Fibroblast of skin of right quadriceps (primary cell): ENCODE measurements at regions not wholly inside any gene's neighbourhood (a gene's known extent, or its start where the extent isn't known, plus 50 kb on each side); places are given as distances from the start of the nearest gene placed in this dataset.
"Not testable (repeated sequence)": the region's sequence is repeated elsewhere in the genome, so short reads cannot be mapped to it uniquely, and the experiment has no call there.

Experiments
- DNase-seq: peaks from one replicate; pipeline ENCODE4 v3.0.0-alpha.2; 2013

DNA sequence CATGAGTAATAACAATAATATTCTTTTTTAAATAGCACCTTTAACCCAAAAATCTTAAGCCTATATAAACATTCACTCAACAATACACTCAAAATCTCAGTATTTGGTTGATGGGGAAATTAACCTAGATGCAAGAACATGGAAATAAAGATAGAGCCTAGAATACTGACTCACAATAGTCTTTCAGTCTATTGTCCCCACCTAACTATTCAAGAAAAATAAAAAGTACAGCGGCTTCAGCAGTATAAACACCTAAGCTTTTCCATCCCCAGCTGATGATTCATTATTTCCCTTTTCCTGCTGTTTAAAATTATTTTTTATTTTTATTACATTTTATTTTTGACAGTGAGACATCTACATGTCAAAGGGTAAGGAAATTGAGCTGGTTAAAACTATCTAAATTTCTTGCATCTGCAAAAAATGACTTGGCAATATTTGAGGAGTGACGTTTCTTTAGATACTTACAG lies 201.4 kb downstream of the FZD1 start:
- peak; percentile 24 for DNase-seq

DNA sequence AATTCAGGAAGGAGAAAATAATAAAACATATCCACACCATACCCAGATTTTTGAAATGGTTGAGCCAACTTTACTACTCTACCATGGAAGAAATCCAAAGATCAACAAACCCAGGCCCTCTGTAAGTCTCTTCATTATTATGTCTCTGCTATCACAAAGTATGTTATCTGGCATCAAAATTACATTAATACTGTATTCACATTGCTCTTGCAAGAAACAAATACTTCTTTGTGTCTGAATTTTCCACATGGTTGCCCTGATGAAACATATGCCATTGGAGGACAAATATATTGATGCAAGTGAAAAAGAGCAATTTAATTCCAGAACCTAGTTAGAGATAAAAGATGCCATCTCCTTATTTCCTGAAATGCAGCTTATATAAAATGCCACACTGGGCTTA lies 204.0 kb downstream of the FZD1 start:
- DNase-seq: no peak

- DNase-seq: no peak
These were observed 209.4 kb downstream of the FZD1 start for GRCh38 chr7:91473619-91474018.

DNA sequence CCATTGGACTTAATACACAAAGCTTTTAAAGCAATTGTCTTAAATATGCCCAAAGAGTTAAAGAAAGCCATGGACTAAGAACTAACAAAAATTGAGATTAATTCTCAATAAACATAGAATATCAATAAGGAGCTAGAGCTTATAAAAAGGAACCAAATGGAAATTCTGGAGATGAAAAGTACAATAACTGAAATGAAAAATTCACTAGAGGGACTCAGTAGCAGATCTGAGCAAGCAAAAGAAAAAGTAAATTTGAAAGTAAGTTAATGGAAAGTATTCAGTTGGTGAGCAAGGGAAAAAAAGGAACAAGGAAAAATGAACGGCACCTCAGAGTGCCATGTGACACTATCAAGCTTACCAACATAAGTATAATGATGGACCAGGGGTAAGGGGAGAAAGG lies 209.8 kb downstream of the FZD1 start:
- DNase-seq: no peak

DNA sequence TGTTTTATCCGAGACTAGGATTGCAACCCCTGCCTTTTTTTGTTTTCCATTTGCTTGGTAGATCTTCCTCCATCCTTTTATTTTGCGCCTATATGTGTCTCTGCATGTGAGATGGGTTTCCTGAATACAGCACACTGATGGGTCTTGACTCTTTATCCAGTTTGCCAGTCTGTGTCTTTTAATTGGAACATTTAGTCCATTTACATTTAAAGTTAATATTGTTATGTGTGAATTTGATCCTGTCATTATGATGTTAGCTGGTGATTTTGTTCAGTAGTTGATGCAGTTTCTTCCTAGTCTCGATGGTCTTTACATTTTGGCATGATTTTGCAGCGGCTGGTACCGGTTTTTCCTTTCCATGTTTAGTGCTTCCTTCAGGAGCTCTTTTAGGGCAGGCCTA lies 216.2 kb downstream of the FZD1 start:
- DNase-seq: not testable (repeated sequence)

- DNase-seq: no peak
These were observed 227.6 kb downstream of the FZD1 start for GRCh38 chr7:91491868-91492267.

DNA sequence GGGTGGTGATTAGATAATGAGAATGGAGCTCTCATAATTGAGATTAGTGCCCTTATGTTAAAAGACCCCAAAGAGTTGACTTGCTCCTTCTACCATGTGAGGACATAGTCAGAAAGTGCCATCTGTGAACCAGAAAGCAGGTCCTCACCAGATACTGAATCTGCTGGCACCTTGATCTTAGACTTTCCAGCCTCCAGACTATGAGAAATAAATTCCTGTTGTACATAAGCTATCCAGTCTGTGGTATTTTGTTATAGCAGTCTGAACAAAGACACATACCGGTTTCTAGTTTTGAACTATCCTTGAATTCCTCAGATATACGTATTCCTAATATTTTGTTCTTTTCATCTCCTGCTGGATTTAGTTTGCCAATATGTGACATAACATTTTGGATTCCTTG lies 228.1 kb downstream of the FZD1 start:
- DNase-seq: no peak

DNA sequence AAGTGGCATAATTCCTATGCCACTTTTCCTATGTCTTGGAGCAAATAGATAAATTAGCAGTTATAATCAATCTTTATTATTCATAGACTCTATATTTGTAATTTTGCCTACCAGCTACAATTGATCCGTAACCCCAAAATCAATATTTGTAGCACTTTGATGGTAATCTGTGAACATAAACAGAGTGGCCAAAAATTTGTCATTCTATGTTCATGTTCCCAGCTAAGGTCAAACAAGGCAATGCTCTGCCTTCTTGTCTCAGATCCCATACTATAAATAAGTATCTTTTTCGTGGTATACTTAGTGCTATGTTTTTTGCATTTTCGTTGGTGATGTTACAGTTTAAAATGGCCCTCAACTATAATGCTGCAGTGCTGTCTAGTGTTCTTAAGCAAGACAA lies 228.5 kb downstream of the FZD1 start:
- DNase-seq: no peak

GRCh38 chr7:91494450-91494849 lies 230.2 kb downstream of the FZD1 start:
- DNase-seq: no peak

DNA sequence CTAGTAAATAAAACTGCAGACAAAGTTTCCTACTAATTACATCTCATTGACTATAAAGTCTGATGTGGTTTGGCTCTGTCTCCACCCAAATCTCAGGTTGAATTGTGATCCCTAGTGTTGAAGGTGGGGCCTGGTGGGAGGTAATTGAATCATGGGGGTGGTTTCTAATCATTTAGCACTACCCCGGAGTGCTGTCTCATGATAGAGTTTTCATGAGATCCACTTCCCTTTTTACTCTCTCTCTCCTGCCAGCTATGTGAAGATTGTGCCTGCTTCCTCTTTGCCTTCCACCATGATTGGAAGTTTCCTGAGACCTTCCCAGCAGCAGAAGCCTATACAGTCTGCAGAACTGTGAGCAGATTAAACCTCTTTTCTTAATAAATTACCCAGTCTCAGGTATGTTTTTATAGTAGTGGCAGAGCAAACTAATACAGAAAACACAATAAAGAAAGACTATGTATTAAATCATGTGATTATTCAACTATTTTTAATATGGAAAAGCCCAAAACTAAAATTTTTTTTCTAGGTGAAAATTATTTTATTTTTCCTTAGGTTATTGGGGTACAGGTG lies 232.1 kb downstream of the FZD1 start:
- DNase-seq: no peak

GRCh38 chr7:91497277-91497676 lies 233.0 kb downstream of the FZD1 start:
- DNase-seq: not testable (repeated sequence)

DNA sequence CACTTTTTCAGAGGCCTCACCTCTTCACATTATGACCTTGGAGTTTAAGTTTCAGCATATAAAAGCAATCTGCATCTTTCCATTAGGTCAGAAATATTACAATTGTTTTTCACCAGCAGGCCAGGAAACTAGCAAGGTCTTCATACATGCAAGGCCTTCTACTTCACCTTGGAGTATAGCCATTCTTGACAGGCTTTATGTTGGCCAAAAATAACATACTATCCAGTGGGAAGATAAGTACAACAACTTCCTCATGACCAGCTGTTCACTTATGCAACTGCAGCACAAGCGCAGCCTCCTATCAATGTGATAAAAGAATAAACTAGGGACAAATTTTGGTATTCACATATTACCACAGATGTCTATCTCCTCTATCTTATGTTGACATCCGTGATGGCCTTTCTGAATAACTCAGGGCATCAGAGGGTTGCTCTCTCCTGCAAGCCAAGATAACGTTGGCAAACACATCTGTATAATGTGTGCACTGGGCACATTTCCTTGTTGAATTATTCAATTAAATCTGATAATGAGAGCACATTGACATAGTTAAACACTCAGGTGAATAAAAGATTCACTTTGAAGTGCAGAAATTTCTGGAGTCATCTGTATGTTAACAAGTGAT lies 239.8 kb downstream of the FZD1 start:
- DNase-seq: no peak

GRCh38 chr7:91504919-91505318 lies 240.7 kb downstream of the FZD1 start:
- DNase-seq: no peak

DNA sequence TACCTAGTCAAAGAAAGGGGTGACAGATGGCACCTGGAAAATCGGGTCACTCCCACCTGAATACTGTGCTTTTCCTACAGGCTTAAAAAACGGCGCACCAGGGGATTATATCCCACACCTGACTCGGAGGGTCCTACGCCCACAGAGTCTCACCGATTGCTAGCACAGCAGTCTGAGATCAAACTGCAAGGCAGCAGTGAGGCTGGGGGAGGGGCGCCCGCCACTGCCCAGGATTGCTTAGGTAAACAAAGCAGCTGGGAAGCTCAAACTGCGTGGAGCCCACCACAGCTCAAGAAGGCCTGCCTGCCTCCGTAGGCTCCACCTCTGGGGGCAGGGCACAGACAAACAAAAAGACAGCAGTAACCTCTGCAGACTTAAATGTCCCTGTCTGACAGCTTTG lies 242.7 kb downstream of the FZD1 start:
- not testable (repeated sequence) for DNase-seq

GRCh38 chr7:91511861-91512260 lies 247.6 kb downstream of the FZD1 start:
- DNase-seq: not testable (repeated sequence)

DNA sequence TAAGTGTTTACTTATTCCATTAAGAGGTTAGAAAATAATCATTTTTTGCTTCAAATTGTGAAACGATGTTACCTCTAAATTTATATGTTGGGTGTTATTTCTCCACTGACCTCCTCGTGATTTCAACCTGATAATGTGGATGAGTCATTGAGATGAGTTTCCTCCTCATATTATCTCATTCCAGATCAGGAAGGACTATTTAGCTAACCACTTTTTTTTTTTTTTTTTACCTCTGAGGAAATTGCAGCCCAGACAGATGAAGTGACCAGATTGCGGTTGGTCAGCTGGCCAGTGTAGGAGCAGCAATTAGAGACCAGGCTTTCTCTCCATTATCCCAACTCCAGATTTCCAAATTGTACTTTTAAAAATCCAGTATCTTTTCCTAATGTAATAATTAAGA lies 248.7 kb downstream of the FZD1 start:
- DNase-seq: no peak

- DNase-seq: no peak
These were observed 250.4 kb downstream of the FZD1 start for GRCh38 chr7:91514591-91514990.

GRCh38 chr7:91515961-91516360 lies 251.7 kb downstream of the FZD1 start:
- no peak for DNase-seq

GRCh38 chr7:91517201-91517785 lies 253.1 kb downstream of the FZD1 start:
- peak; percentile 12 for DNase-seq

GRCh38 chr7:91518058-91518457 lies 253.8 kb downstream of the FZD1 start:
- DNase-seq: no peak

DNA sequence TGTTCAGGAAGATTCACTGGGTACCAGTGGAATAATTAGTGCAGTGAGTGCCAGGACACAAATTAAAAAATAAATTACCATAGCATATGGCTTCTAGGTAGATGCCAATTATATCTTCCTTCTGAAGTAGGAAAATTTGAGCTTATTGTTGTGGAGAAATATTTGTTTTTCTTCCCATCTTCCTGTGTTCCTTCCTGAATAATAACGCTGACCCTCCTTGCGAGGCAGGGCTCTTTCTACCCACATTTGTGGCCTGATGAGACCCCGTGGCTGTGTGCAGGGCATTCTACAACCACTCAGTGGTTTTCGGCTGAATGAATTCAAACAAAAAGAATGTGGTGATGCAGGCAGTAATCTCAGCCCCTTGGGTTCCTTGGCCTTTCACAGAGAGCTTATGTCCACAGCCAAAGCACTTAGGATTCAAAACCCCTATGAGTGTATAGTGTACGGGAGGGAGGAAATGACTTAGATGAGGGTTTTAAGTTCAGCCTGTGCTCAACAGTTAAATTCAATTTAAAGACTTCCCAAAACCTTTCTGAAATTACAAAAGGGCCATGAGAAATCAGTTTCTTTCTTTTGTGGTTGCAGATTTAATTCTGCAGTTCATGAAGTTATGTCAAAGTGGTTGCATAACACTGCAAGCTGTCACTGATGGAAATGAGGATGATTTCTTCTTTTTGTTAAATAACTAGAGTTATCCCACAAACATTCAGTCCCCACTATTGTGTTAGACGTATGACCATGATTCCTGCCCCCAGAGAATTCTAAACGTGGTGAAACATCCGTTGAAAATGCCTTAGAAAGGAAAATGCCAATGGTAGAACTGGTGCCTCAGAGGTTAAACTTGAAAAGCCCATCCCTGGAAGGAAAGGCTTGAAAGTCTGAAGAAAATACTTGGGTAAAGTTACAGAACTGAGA lies 255.3 kb downstream of the FZD1 start:
- DNase-seq: peak; percentile 63

DNA sequence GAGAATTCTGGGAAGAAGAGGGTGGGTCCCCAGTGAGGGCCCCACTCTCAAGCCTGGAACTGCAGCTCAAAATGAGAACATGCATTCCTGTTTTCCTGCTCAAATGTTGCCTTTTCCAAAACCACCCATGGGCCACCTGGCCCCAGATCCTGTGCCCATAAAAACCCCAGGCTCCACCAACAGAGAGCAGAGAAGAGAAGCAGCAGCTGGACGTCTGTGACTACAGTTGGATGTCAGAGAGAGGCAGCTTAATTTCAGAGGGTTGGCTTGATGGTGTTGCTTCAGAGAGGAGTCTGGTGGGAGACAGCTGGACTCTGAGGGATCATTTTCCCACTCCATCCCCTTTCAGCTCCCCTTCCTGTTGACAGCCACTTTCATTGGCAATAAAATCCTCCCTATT lies 256.4 kb downstream of the FZD1 start:
- no peak for DNase-seq

GRCh38 chr7:91526404-91526803 lies 262.2 kb downstream of the FZD1 start:
- peak; percentile 7 for DNase-seq

DNA sequence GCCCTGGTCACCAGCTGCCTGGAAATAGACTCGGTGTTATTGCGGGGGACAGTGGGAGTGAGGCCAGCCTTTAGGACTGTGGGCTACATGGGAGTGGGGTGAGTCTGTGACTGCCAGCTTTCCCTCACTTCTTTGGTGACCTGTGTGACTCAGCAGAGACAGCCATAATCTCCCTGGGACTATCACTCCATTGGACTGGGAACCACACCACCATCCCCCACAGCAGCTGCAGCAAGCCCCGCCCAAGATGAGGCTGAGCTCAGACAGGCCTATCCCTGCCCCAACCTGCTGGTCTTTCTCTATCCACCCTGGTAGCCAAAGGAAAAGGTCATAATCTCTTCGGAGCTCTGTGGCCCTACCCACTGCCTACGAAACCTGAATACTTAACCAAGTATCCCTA lies 263.2 kb downstream of the FZD1 start:
- DNase-seq: no peak
